Loucy (cell line): ENCODE measurements at regions not wholly inside any gene's neighbourhood (a gene's known extent, or its start where the extent isn't known, plus 50 kb on each side); places are given as distances from the start of the nearest gene placed in this dataset.

Source experiments
- EZH2phosphoT487 ChIP-seq: fragments of 200-600 bp; IDR thresholded peaks from 2 replicates; pipeline ENCODE4 v1.6.1; 2018; ENCODE audit warnings: antibody characterized with exemption, mild to moderate bottlenecking, moderate library complexity, borderline replicate concordance
- TF ChIP-seq, protein P1 (sequence below): fragments of 200-600 bp; sonication (generic); conservative IDR thresholded peaks from 2 replicates; pipeline ENCODE4 v1.5.1; 2014; ENCODE audit warnings: mild to moderate bottlenecking, antibody characterized with exemption, low read length

DNA sequence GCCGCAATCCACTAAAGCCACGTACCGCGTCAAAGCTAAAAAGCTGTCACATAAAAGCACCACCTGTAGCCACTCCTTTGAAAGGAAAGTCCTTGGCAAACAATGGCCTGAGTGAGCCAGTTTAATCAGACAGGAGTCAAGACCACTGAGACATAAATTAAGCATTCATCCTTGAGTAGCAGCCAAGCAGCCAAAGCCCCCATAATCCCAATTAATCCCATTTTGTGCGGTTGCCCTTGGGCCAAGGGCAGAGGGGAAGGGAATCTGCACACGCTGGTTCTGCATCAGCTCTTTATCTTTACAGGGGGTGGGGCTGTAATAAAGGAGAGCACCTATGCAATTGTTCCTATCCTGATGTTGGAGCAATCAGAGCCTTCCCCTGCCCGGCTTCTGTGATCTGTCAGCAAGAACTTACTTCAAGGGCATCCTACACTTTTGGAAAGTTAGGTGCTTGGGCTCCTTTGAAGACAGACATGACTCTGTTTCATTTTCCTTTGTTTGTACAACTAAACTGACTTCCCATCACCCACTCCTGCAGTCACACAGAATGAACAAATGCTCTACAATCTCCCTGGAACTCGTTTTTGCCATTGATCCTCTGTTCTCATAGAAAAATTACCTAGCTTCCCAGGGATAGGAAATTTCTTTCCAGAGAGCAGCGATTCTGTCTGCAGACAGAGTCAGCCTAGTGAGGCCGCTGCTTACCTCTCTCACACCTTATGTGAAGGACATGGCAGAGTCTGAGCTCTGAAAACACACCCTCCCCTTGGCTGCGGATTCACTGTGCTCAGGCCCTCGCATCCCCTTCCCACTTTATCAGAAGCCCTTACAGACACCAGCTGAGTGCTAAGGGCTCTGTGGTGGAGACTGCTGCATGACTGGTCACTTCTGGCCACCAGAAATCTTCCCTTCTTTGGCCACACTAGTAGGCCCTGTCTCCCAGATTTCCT lies 116.2 kb upstream of the TBCA start:
- TF ChIP-seq, protein P1, sequence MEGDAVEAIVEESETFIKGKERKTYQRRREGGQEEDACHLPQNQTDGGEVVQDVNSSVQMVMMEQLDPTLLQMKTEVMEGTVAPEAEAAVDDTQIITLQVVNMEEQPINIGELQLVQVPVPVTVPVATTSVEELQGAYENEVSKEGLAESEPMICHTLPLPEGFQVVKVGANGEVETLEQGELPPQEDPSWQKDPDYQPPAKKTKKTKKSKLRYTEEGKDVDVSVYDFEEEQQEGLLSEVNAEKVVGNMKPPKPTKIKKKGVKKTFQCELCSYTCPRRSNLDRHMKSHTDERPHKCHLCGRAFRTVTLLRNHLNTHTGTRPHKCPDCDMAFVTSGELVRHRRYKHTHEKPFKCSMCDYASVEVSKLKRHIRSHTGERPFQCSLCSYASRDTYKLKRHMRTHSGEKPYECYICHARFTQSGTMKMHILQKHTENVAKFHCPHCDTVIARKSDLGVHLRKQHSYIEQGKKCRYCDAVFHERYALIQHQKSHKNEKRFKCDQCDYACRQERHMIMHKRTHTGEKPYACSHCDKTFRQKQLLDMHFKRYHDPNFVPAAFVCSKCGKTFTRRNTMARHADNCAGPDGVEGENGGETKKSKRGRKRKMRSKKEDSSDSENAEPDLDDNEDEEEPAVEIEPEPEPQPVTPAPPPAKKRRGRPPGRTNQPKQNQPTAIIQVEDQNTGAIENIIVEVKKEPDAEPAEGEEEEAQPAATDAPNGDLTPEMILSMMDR: no peak
- TF ChIP-seq EZH2phosphoT487: no peak
